ENCODE measurements at regions not wholly inside any gene's neighbourhood (a gene's known extent, or its start where the extent isn't known, plus 50 kb on each side); places are given as distances from the start of the nearest gene placed in this dataset.

- TF ChIP-seq CTCF (IDR thresholded peaks at IDR 0.05) = no peak
- H3K4me3 Mint-ChIP-seq = no peak overlapping the region
- no peaks in the 10 kb centered on the region for H3K27me3 ChIP-seq (ENCODE audit: control insufficient read depth, insufficient read depth, low read length)
- H3K4me1 Mint-ChIP-seq = no peaks in the 10 kb centered on the region
- H3K27ac Mint-ChIP-seq = no peak overlapping the region
- intact Hi-C loops (cut with micrococcal nuclease) = no loop called here
- H3K27me3 Mint-ChIP-seq (ENCODE audit: low read depth in 2 of 2) = peaks cover 0 to 8% of the 10 kb centered on the region in 2 donors
- no peaks in the 10 kb centered on the region for H3K36me3 ChIP-seq (ENCODE audit: control insufficient read depth, insufficient read depth, low read length)
- no peaks in the 10 kb centered on the region for H3K36me3 Mint-ChIP-seq
- H3K27ac ChIP-seq (ENCODE audit: low read length) = no peak overlapping the region
- ATAC-seq = no peak
- H3K9me3 ChIP-seq (ENCODE audit: control insufficient read depth, insufficient read depth, low read length) = peaks cover 4% of the 10 kb centered on the region
- H3K9me3 Mint-ChIP-seq = no peaks in the 10 kb centered on the region
- H3K4me1 ChIP-seq (ENCODE audit: control insufficient read depth, insufficient read depth, low read length) = no peaks in the 10 kb centered on the region
- H3K4me3 ChIP-seq (ENCODE audit: low read length) = no peak overlapping the region
- DNase-seq = no peak
- 53% methylated on average over 3 of the region's 3 CpGs for WGBS (ENCODE audit: insufficient coverage)
Observed at GRCh38 chr11:112806876-112807275, 154.3 kb upstream of the NCAM1 start.

GRCh38 chr11:112809429-112809828 lies 151.8 kb upstream of the NCAM1 start:
- WGBS (ENCODE audit: insufficient coverage) = 100% methylated on average over 1 of the region's 2 CpGs
- Histone ChIP-seq H3K9me3 (ENCODE audit: control insufficient read depth, insufficient read depth, low read length) (peaks cover 4% of the 10 kb centered on the region), H3K4me3 (ENCODE audit: low read length) (no peak overlapping the region), H3K4me1 (ENCODE audit: control insufficient read depth, insufficient read depth, low read length) (no peaks in the 10 kb centered on the region), H3K36me3 (ENCODE audit: control insufficient read depth, insufficient read depth, low read length) (no peaks in the 10 kb centered on the region), H3K27me3 (ENCODE audit: control insufficient read depth, insufficient read depth, low read length) (no peaks in the 10 kb centered on the region), H3K27ac (ENCODE audit: low read length) (no peak overlapping the region)
- no peak for DNase-seq
- Mint-ChIP-seq H3K9me3 (no peaks in the 10 kb centered on the region), H3K27me3 (ENCODE audit: low read depth in 2 of 2) (peaks cover 0 to 3% of the 10 kb centered on the region in 2 donors), H3K4me3 (no peak overlapping the region), H3K4me1 (no peaks in the 10 kb centered on the region), H3K36me3 (no peaks in the 10 kb centered on the region), H3K27ac (no peak overlapping the region)
- intact Hi-C loops (cut with micrococcal nuclease) = no loop called here
- no peak for TF ChIP-seq CTCF (IDR thresholded peaks at IDR 0.05)
- no peak for ATAC-seq

GRCh38 chr11:112810951-112811350 lies 150.3 kb upstream of the NCAM1 start:
- TF ChIP-seq CTCF (IDR thresholded peaks at IDR 0.05) = no peak
- H3K27ac Mint-ChIP-seq = no peak overlapping the region
- Histone ChIP-seq H3K36me3 (ENCODE audit: control insufficient read depth, insufficient read depth, low read length) (no peaks in the 10 kb centered on the region), H3K4me1 (ENCODE audit: control insufficient read depth, insufficient read depth, low read length) (no peaks in the 10 kb centered on the region), H3K27me3 (ENCODE audit: control insufficient read depth, insufficient read depth, low read length) (no peaks in the 10 kb centered on the region), H3K9me3 (ENCODE audit: control insufficient read depth, insufficient read depth, low read length) (peaks cover 4% of the 10 kb centered on the region), H3K4me3 (ENCODE audit: low read length) (no peak overlapping the region), H3K27ac (ENCODE audit: low read length) (no peak overlapping the region)
- no peak for ATAC-seq
- no peaks in the 10 kb centered on the region for H3K36me3 Mint-ChIP-seq
- intact Hi-C loops (cut with micrococcal nuclease) = no loop called here
- no peak overlapping the region for H3K4me3 Mint-ChIP-seq
- DNase-seq = no peak
- H3K9me3 Mint-ChIP-seq = no peaks in the 10 kb centered on the region
- no CpG with 5 or more reads among the region's 2 CpGs for WGBS (ENCODE audit: insufficient coverage)
- H3K4me1 Mint-ChIP-seq = no peaks in the 10 kb centered on the region
- peaks cover 0 to 7% of the 10 kb centered on the region in 2 donors for H3K27me3 Mint-ChIP-seq (ENCODE audit: low read depth in 2 of 2)

GRCh38 chr11:112811783-112812182 lies 149.4 kb upstream of the NCAM1 start:
- Mint-ChIP-seq H3K4me3 (no peak overlapping the region), H3K36me3 (no peaks in the 10 kb centered on the region), H3K27ac (no peak overlapping the region), H3K27me3 (ENCODE audit: low read depth in 2 of 2) (peaks cover 0 to 7% of the 10 kb centered on the region in 2 donors), H3K9me3 (no peaks in the 10 kb centered on the region), H3K4me1 (no peaks in the 10 kb centered on the region)
- no peaks in the 10 kb centered on the region for H3K4me1 ChIP-seq (ENCODE audit: control insufficient read depth, insufficient read depth, low read length)
- H3K9me3 ChIP-seq (ENCODE audit: control insufficient read depth, insufficient read depth, low read length) = peaks cover 4% of the 10 kb centered on the region
- WGBS (ENCODE audit: insufficient coverage) = 94% methylated on average over 4 of the region's 4 CpGs
- H3K27ac ChIP-seq (ENCODE audit: low read length) = no peak overlapping the region
- intact Hi-C loops (cut with micrococcal nuclease) = no loop called here
- no peaks in the 10 kb centered on the region for H3K36me3 ChIP-seq (ENCODE audit: control insufficient read depth, insufficient read depth, low read length)
- no peak for TF ChIP-seq CTCF (IDR thresholded peaks at IDR 0.05)
- H3K4me3 ChIP-seq (ENCODE audit: low read length) = no peak overlapping the region
- ATAC-seq (no peak), DNase-seq (no peak)
- H3K27me3 ChIP-seq (ENCODE audit: control insufficient read depth, insufficient read depth, low read length) = no peaks in the 10 kb centered on the region

Data from natural killer cell (primary cell).